ENCODE measurements at regions not wholly inside any gene's neighbourhood (a gene's known extent, or its start where the extent isn't known, plus 50 kb on each side); places are given as distances from the start of the nearest gene placed in this dataset.

GRCh38 chr12:77469578-77470333 lies 360.9 kb upstream of the NAV3 start:
- TF ChIP-seq EZH2 (IDR thresholded peaks at IDR 0.05) = no peak
- TF ChIP-seq CTCF (IDR thresholded peaks at IDR 0.05) = no peak
- no peak for TF ChIP-seq EZH2phosphoT487 (IDR thresholded peaks at IDR 0.05)

Data from neural progenitor cell (in vitro differentiated cells).